NCI-H226 (cell line): ENCODE measurements at regions not wholly inside any gene's neighbourhood (a gene's known extent, or its start where the extent isn't known, plus 50 kb on each side); places are given as distances from the start of the nearest gene placed in this dataset.

ENCODE experiments used
- DNase-seq: peaks from one replicate; pipeline ENCODE4 v3.0.0-alpha.2; 2015

DNA sequence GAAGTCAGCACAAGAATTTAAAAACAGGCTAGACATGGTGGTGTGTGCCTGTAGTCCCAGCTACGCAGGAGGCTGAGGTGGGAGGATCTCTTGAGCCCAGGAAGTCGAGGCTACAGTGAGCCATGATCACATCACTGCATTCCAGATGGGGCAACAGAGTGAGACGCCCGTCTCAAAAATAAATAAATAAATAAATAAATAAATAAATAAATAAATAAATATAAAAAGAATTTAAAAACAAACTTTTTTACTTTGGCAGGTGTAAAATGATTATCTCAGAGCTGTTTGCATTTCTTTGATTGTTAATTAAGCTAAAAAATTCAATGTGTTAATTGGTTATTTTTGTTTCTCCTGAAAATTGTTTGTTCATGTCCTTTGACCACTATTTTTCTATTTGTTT, 97.5 kb upstream of the RPS6KA3 start:
- DNase-seq: no peak

DNA sequence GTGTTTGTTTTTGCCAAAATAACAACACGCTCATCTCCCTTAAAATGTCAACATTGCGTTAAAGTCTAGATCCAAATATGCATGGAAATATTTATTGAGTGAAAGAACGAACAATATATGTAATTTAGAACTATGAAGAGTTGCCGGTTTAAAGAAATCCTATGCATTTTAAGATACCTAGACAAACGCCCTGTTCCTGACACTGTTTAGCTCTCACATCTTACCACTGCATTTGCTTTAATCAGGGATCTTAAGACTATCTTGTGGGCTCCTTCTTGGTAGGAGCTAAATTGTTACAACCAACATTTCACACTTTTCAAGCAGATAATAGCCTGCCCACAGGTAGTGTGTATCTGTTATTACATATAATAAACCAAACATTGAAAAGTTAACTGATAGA, 96.6 kb upstream of the RPS6KA3 start:
- DNase-seq: no peak

DNA sequence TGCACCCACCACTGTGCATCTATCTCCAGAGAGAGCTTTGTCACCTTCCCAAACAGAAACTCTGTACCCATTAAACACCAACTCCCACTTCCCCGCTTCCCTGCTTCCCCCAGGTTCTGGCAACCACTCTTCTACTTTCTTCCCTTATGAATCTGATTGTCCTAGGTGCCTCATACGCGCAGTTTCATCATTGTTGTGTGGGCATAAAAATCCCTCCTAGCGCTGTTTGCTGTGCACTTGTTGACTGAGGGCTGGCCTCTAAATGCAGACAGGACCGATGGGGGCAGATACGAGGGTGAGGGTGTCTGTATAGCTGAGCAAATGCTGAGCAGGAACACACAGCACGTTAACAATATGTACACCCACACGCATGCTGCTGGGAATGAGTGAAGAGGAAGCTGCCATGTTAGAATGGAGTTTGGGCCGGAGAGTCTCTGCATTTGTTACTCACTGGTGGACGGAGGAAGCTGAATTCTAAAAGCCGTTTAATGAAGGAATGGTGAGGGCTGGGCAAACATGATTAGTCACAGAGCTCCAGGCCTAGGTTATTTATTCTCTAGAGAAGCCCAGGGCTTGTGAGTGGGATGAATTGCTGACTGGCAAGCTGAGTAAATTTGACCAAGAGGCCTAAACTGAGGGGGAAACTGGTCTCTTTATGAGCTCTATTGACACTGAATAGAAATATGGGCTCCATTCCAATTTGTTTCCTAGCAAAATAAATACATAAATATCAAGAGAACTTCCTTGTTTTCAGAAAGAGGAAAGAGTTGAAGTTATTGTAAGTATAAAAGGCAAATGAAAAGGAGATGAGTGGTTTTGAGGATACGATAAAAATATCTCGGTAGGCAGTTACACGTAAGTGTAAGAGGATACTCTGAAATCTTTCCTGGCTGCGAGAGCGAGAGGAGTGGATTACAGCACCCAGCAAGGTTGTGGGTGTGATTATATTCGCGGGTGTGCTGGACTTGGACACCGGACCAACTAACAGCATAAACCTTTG, 95.9 kb upstream of the RPS6KA3 start:
- peak; percentile 64 for DNase-seq

DNA sequence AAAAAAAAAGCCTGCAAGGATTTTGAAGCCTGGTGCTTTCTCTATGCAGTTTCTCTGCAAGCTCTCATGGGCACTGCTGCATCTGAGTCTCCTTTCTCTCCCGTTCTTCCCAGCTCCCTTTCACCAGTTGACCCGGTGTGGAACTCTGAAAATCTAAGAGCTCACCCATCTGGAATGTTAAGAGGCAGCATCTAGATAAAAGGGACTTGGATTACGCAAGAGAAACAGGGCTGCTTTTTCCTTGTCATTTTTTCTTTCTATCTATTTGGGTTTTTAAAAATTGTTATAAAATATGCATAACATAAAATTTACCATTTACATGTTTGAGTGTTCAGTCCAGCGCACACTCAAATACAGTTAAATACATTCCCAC, 95.2 kb upstream of the RPS6KA3 start:
- peak; percentile 81 for DNase-seq

DNA sequence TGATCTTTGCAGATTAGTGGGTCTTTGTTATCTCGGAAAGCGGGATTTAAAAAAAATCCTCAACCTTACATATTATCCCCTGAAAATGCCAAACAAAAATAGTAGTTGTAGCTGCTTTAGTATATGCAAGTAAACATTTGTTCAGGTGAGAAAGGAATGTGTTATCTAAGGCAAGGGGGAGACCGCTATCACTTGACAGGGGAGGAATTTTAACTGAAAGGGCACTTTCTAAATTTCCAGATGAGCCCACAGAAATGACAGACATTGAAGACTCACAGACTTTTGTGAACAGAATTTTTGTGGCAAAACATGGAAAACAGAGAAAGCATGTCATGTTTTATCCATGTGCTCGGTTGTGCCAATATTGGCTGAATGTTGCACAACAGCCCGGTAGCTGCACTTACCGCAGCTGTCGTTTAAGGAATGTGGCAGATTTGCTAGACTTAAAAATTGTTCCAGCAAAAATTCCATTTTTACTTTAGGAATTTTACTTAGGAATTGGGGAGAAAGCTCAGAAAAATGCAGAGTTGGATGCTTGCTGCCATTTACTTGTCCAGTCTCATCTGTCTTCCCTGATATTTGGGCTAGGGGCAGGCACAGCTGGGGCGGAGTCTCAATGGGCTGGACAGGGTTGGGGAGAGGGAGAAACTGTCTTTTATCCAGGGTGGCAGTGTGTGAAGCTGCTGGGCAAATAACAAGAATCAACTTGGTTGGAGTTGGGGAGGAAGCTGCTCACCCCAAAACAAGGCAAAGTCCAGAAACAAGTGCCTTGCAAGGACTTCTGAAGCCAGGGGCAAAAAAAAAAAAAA, 94.6 kb upstream of the RPS6KA3 start:
- DNase-seq: peak; percentile 6

- DNase-seq: no peak
Measured at GRCh38 chrX:20355187-20355586, 88.5 kb upstream of the RPS6KA3 start.

DNA sequence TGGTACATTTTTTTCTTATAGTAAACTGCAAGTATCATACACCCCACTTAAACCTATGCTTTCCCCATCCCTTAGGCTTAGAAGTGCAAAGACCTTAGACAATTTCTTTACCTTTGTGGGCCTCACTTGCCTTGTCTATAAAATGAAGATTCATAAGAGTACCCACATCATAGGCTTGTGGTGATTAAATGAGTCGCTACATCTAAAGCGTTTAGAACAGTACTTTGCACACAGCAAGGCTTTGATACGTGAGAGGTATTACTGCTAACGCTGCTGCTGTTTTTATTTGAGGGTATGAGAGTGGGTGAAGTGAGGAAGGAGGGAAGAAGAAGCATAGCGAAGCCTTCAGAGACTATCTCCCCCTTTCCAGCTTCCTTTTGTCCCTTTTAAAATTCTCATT, 87.8 kb upstream of the RPS6KA3 start:
- no peak for DNase-seq

DNA sequence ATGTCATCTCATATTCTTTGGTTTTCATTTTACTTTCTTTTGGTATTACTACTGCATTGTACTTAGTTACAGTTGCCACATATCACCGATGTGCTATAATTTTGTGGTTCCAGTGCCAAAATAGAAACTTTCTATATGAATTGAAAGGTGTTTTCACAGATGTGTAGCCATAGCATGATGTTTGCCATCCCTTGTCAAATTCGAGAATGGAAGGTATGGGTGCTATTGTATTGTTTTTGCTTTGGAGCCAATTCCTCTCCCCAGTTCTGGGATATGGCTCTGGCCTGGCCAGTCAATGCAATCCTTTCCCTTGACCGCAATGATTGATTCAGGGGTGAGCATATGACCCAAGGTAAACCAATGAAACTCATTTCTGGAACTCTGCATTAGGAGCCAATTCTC, 86.2 kb upstream of the RPS6KA3 start:
- DNase-seq: no peak

GRCh38 chrX:20352504-20352903, 85.8 kb upstream of the RPS6KA3 start:
- DNase-seq: no peak

DNA sequence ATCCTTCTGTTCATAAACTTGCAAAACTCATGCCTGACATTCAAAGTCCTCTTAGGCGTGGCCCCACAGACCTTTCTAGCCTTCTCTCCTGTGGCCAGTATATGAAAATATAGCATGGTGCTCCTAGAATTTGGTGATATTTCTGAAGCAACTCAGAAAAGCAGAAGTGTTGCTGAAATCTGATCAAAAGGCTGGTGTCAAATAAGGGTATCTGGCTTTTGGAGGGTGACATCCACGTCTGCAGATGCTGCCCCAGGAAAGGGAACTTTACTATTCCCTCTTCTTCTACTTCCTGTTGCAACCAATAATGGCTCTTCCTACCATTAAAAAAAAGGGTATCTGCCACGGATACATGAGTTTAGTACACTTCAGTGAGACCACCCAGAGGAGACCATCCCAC, 83.9 kb upstream of the RPS6KA3 start:
- no peak for DNase-seq

GRCh38 chrX:20348139-20348538, 81.4 kb upstream of the RPS6KA3 start:
- no peak for DNase-seq

GRCh38 chrX:20347481-20347880, 80.8 kb upstream of the RPS6KA3 start:
- peak; percentile 24 for DNase-seq

- no peak for DNase-seq
Measured at GRCh38 chrX:20333672-20334071, 67.0 kb upstream of the RPS6KA3 start.

DNA sequence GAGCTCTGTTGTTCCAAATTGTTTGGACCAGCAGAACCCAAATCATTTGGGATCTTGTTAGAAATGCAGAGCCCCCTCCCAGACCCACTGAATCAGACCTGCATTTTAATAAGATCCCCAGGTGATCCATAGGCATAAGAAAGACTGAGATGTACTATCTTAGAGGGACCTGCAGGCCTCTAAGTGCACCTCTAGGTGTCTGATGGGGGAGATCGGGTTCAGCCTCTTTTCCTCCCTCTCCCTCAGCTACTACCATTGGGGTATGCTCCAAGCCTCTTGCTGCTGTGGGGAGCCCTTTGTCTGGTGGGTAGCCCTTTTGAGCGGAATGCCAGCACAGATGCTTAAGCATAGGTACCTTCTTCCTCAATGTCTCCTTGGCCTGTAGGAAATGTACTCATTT, 63.8 kb upstream of the RPS6KA3 start:
- no peak for DNase-seq

GRCh38 chrX:20329435-20329834, 62.7 kb upstream of the RPS6KA3 start:
- DNase-seq: no peak

DNA sequence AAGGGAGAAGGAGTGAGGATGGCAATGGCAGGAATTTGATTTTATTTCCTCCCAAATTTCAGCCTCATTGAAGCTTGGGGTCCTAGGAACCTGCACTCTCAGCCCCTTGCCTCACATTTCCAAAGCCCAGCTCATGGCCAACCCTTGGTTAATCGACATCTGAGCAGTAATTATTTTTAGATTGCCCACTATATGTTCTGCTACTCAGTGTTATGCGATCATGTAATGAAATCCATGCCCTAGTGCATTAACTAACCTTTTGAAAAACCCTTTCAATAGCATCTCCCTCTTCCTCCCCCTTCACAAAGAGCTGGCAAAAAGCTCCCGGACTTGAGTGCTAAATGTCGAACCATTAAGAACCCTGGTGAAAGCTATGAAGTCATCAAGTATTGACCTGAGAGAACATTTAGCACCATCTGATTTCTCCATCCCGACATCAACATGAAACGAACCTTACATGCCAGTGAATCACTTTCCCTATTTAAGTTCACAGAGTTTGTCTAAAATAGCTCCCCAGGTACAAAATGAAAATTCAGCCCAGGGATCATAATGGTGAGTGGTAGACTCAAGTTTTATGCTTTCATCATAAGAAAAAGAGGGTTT, 59.2 kb upstream of the RPS6KA3 start:
- DNase-seq: no peak

DNA sequence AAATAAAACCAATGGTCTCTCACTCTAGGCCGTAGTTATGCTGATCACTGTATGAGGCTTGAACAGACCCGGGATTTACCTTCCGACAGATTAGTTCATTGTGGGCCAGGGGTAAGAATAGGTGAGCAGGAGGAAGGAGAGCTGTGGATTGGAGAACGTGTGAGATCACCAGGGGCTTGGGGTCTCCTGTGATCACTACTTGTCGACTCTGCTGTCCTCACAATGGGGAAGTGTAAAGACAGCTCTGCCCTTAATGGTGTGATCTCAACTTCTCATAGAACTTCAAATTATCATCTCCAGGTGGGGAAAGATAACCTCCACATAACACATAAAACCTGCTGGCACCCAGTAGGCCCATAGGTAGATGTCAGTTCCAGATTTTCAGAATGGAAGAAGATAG, 56.2 kb upstream of the RPS6KA3 start:
- no peak for DNase-seq

DNA sequence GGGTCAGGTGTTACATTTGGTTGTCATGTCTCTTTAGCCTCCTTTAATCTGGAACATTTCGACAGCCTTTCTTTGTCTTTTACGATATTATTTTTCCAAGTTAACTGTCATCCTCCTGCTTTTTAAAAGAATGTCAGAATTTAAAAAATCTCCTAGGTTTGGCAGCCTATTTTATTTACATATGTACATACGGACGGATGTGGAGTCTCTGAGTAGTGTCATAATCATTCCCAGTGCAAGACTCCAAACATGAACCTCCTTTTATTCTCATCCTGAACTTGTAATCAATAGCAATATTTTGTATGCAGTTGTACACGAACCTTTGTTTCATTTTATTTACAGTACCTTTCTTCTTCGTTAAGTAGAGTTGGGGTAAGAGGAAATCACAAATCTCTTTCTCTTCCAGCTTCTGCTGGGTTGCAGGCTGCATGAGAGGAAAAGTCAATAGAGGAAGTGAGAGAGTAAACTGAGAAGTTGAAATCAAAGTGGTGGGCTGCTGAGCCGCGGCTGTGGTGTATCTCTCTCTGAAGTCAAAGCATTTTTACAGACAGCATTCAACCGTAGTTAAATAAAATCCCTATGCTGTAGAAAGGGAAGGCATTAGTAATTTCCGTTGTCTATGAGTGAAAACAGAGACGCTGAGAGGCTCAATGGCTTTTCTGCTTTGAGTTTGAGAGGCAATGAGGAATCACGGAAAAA, 53.9 kb upstream of the RPS6KA3 start:
- DNase-seq: no peak

DNA sequence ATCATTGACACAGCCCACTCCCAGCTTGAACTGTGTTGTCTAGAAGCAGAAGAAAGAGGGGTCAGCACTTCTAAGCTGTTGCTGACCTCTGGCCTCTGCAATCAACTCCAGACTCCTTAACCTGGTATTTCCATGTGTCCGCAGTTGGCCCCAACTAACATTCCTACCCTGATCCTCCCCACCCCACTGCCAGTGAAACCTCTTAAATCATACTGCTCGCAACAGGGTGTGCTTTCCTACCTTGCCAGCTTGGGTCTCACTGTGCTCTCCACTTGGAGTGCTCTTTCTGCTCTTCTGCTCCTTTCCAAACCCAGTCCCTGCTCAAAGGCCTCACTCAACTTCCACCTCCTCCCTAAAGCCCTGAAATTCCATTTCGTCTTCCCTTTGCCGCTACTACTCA, 52.3 kb upstream of the RPS6KA3 start:
- DNase-seq: no peak

DNA sequence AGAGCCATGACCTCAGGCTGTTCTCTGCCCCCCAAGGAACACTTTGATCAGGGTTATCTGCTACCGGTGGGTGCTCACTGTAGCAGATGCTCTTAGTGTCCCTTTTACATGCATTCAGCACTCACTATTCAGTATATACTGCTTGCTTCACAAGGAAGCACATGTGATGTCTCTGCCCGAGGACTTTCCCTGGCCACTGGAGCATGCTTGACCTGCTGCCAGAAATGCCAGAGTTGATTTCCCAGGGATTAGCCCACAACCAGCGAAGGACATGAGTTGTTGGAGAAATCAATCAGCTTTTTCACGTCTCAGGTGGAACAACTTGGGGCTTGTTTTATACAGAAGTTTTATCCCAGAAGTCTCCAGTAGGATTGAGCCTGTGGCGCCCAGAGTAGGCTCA, 51.2 kb upstream of the RPS6KA3 start:
- no peak for DNase-seq
